HAP-1 (cell line): ENCODE measurements at regions not wholly inside any gene's neighbourhood (a gene's known extent, or its start where the extent isn't known, plus 50 kb on each side); places are given as distances from the start of the nearest gene placed in this dataset.
"Not testable (repeated sequence)": the region's sequence is repeated elsewhere in the genome, so short reads cannot be mapped to it uniquely, and the experiment has no call there.

ENCODE experiments used
- DNase-seq, 2 experiments: peaks; one replicate each; pipeline ENCODE4 v3.0.0-alpha.2; 2016 to 2020; ENCODE audit warnings: low spot score in 2 of 2
- H3K27me3 ChIP-seq: fragments of 250-450 bp; sonication (Bioruptor Pico); 2 replicates; pipeline ENCODE4 v1.5.1; 2020; ENCODE audit warnings: low read depth, mild to moderate bottlenecking, moderate library complexity
- H3K36me3 ChIP-seq: fragments of 250-450 bp; sonication (Bioruptor Pico); replicated peaks from 2 replicates; pipeline ENCODE4 v1.5.1; 2020; ENCODE audit warnings: mild to moderate bottlenecking
- H3K4me1 ChIP-seq: fragments of 250-450 bp; sonication (Bioruptor Pico); 2 replicates; pipeline ENCODE4 v1.5.1; 2020; ENCODE audit warnings: mild to moderate bottlenecking
- H3K4me3 ChIP-seq: fragments of 250-450 bp; sonication (Bioruptor Pico); 2 replicates; pipeline ENCODE4 v1.5.1; 2020; ENCODE audit warnings: mild to moderate bottlenecking, moderate library complexity
- H3K9me3 ChIP-seq: fragments of 250-450 bp; sonication (Bioruptor Pico); 2 replicates; pipeline ENCODE4 v1.5.1; 2020; ENCODE audit warnings: mild to moderate bottlenecking, moderate library complexity
- in situ Hi-C: fragments of 300-500 bp; cut with MboI; formaldehyde crosslinking; loops from 3 replicates; pipeline ENCODE4 v1.14.3; 2020; ENCODE audit warnings: low sequenced_read_pairs, inconsistent platforms, mixed read lengths

DNA sequence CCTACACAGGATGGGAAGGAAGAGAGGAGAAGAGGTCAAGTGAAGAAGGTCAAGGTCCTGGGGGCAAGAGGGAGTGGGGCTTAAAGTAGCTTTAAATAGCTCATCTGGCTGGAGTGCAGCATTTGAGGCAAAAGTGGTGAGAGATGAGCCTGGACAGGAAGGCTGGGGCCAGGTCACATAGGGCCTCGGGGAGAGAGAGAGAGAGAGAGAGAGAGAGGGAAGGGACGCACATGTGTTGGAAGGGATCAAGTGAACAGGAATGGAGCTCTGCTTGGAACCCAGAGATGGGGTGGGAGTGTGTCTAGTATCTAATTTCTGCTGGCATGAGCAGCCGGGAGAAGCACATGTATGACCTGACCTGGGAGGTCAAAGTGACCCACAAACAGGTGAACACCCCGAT, 407.5 kb downstream of the MED13L start:
- no peaks in the 10 kb centered on the region for H3K4me1 ChIP-seq
- no peaks in the 10 kb centered on the region for H3K9me3 ChIP-seq
- H3K27me3 ChIP-seq: no peaks in the 10 kb centered on the region
- in situ Hi-C loops: no loop called here
- H3K36me3 ChIP-seq: no peaks in the 10 kb centered on the region
- H3K4me3 ChIP-seq: no peak overlapping the region
- DNase-seq: no peak

DNA sequence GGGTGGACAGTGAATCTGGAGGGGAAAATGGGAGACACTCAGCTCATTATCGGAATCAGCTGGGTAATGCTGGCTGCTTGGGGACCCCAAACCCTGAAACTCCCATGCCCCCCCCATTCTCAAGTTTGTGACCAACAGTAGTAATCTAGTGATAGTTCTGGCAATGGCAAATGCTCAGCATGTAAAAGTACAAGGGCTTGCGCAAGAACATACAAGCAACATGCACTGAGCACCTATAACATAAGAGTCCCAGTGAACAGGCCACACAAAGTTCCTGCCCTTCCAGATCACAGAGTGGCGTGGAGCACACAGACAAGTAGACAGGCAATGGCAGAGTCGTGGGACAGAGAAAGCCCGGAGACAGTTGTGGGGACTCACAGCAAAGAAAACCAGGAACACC, 407.9 kb downstream of the MED13L start:
- H3K9me3 ChIP-seq: no peaks in the 10 kb centered on the region
- in situ Hi-C loops: no loop called here
- no peak for DNase-seq
- H3K36me3 ChIP-seq: no peaks in the 10 kb centered on the region
- H3K4me3 ChIP-seq: no peak overlapping the region
- H3K27me3 ChIP-seq: no peaks in the 10 kb centered on the region
- no peaks in the 10 kb centered on the region for H3K4me1 ChIP-seq

DNA sequence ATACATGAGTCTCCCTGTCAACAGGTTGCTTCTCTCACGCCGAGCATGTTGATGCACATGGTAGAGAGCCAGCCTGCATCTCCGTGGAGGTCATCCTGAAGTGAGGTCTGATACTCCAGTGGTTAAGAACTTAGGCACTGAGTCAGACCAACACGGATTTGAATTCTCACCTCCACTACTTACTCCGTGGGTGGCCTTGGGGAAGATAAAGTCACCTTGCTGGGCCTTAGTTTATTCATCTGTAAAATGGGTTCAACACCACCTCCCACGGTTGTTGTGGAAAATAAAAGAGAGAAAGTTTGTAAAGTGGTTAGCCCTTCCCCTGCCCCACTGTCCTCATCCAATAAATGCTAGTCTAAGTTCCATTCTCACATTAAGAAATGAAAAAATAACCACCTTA, 408.9 kb downstream of the MED13L start:
- no peaks in the 10 kb centered on the region for H3K27me3 ChIP-seq
- H3K9me3 ChIP-seq: no peaks in the 10 kb centered on the region
- H3K36me3 ChIP-seq: no peaks in the 10 kb centered on the region
- no peaks in the 10 kb centered on the region for H3K4me1 ChIP-seq
- no peak for DNase-seq
- in situ Hi-C loops: no loop called here
- H3K4me3 ChIP-seq: no peak overlapping the region

DNA sequence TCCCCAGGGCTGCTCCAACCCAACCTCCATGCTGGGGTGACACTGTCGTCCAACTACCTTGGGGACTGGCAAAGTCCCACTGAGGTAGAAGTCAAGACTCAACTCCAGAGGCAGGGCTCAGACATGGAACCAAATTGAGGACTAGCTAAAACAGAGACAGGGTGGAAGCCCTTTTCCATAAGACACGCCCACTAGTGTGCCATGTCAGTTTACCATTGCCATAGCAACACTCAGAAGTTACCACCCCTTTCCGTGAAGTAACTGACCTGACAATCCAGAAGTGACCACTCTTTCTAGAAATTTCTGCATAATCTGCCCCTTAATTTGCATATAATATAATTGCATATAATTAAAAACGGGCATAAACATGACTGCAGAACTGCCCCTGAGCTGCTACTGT, 409.6 kb downstream of the MED13L start:
- Histone ChIP-seq H3K36me3 (no peaks in the 10 kb centered on the region), H3K4me1 (no peaks in the 10 kb centered on the region), H3K4me3 (no peak overlapping the region), H3K9me3 (no peaks in the 10 kb centered on the region), H3K27me3 (no peaks in the 10 kb centered on the region)
- DNase-seq: no peak
- in situ Hi-C loops: no loop called here

DNA sequence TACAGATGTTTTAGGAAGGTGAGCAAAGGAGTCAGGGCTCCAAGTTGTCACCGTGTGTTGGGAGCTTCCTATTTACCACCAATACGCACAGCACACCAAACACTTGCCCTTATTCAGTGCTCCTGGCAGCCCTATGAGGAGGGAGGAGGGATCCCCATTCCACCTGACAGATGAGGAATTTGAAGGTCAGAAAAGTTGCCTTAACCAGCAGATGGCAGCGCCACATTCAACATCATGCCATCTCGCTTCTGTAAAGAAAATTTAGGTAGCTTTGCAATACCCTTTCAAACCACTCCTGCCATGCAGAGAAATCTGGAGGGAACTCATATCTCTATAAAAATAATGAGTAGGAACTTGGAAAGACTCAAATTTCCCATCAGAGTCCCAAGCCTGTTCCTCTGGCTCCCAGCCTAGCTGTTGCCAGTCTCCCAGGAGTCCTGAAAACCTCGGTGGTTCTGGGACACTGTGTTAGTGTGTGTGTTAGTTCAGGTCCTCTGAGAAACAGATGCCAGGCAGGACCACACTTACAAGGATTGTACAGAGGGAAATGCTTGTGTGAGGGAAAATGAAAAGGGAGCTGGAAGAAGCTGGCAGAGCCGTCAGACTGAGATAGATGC, 410.5 kb downstream of the MED13L start:
- DNase-seq: no peak
- no peaks in the 10 kb centered on the region; the same call in 1 of the 2 replicates for H3K27me3 ChIP-seq
- H3K4me1 ChIP-seq: no peaks in the 10 kb centered on the region
- in situ Hi-C loops: no loop called here
- H3K4me3 ChIP-seq: no peak overlapping the region
- H3K36me3 ChIP-seq: no peaks in the 10 kb centered on the region
- no peaks in the 10 kb centered on the region for H3K9me3 ChIP-seq

DNA sequence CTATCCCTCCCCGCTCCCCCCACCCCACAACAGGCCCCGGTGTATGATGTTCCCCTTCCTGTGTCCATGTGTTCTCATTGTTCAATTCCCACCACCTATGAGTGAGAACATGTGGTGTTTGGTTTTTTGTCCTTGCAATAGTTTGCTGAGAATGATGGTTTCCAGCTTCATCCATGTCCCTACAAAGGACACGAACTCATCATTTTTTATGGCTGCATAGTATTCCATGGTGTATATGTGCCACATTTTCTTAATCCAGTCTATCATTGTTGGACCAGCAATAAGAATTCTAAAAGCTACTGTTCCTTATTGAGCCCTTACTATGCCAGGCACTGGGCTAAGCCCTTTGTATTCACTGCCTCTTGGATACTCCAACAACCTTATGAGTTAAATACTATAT, 411.2 kb downstream of the MED13L start:
- DNase-seq, H3K4me3 ChIP-seq, H3K9me3 ChIP-seq, H3K4me1 ChIP-seq, in situ Hi-C loops, H3K36me3 ChIP-seq, H3K27me3 ChIP-seq: not testable (repeated sequence)

DNA sequence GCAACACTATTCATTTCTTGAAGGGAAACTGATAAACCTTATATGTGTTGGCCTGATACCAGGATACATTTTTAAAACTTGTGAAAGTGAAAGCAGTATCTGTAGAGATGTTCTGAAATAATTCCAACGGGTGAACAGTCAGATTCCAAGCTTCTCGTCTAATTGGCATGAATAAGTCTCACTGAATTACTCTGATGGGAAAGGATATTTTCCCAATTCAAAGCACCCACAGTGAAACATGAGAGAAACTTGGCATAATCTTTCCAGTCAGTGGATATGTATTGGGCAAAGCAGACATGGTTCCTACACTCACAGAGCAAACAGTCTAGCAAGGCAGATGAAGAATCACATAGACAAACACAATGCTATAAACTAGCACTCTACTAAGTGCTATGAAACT, 413.1 kb downstream of the MED13L start:
- peaks cover 13% of the 10 kb centered on the region for H3K27me3 ChIP-seq
- H3K4me3 ChIP-seq: no peak overlapping the region
- H3K36me3 ChIP-seq: no peaks in the 10 kb centered on the region
- in situ Hi-C loops: no loop called here
- no peaks in the 10 kb centered on the region for H3K9me3 ChIP-seq
- no peaks in the 10 kb centered on the region for H3K4me1 ChIP-seq
- DNase-seq: no peak

DNA sequence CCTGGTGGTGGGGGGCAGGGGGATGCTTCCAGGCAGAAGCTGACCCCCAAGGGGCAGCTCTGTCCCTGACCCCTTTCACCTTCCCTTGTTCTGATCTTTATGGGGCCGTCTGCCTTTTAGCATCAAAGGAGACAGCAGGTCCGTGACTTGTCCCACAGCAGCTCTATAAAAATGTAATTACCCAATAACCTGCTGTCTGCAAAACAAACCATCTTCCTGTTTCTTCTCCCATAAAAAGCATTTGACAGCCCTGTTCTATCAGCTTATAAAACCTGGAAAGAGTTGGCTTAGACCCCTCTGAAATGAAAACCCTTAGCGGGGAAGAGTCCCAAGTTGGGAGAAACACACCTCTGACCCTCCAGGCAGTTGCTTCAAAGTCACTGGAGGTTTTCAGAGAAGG, 416.9 kb downstream of the MED13L start:
- Histone ChIP-seq H3K4me3 (no peak overlapping the region), H3K4me1 (no peaks in the 10 kb centered on the region), H3K36me3 (no peaks in the 10 kb centered on the region), H3K27me3 (peaks cover 13% of the 10 kb centered on the region), H3K9me3 (no peaks in the 10 kb centered on the region)
- in situ Hi-C loops: no loop called here
- no peak for DNase-seq

DNA sequence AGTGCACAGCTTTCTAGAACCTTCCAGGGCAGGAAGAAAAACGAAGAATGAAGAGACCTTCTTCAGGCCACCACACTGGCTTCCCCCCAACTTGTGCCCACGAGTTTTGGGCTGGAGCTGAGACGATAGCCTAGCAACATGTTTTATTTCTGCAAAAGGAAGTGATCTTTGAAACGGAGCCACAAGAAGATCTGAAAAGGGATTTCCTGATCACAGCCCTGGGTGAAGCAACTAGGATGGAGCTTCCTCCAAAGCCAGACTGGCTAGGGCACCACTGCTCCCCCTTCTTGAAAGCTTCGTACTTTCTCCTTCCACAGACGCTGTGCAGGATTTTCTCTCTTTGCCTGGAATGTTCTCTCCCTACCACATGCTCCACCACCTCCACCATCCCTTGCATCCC, 418.3 kb downstream of the MED13L start:
- Histone ChIP-seq H3K36me3 (no peaks in the 10 kb centered on the region), H3K27me3 (peaks cover 13% of the 10 kb centered on the region), H3K9me3 (no peaks in the 10 kb centered on the region), H3K4me1 (no peaks in the 10 kb centered on the region), H3K4me3 (no peak overlapping the region)
- in situ Hi-C loops: no loop called here
- no peak for DNase-seq

DNA sequence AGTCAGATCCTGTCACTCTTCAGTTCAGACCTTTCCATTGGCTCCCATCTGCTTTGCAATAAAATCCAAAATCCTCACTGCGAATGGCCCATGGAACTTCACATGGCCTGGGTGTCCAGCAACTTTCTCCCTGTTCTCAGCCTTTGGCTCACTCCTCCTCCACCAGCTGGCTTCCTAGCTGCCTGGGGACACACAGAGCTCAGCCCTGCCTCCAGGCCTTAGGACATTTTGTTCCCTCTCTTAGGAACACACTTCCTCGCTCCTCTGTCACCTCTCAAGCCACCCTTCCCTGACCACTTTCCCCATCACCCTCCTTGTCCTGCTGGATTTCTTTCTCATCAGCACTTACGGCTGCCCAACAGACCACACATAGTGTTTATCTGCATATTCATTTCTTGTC, 419.6 kb downstream of the MED13L start:
- Histone ChIP-seq H3K4me1 (no peaks in the 10 kb centered on the region), H3K27me3 (peaks cover 13% of the 10 kb centered on the region), H3K36me3 (no peaks in the 10 kb centered on the region), H3K4me3 (no peak overlapping the region), H3K9me3 (no peaks in the 10 kb centered on the region)
- DNase-seq: no peak
- in situ Hi-C loops: no loop called here

DNA sequence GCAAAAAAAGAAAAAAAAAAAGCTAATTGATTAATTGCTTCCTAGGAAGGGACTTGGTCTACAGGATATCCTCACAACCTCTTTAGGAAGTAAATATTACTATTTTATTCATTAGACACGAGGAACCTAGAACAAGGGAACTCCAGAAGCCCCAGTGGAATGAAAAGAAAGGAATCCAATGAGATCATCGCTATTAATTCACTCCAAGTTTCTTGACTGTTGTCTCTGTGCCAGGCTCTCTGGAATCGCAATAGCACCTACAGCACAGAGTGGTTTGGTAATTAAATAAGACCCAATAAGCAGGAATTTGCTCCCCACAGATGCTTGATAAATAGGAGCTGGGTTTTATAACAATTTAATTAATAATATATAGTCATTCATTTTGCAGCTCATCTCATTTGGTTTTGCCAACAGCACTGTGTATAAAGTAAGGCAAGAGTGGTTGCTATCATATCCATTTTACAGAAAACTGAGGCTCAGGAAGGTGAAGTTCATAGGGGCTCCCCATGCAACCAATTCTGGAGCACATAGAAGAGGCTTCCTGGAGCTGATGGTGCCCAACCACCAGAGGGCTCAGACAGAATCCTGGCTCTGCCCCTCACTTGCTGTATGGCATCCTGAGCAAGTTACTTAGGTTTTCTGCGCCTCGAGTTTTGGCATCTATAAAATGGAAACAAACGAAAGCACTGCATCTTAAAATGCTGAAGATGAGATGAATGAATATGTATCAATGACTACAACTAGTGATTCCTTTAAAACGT, 420.2 kb downstream of the MED13L start:
- Histone ChIP-seq H3K36me3 (no peaks in the 10 kb centered on the region), H3K9me3 (no peaks in the 10 kb centered on the region), H3K27me3 (peaks cover 13% of the 10 kb centered on the region), H3K4me1 (no peaks in the 10 kb centered on the region), H3K4me3 (no peak overlapping the region)
- in situ Hi-C loops: no loop called here
- no peak for DNase-seq

DNA sequence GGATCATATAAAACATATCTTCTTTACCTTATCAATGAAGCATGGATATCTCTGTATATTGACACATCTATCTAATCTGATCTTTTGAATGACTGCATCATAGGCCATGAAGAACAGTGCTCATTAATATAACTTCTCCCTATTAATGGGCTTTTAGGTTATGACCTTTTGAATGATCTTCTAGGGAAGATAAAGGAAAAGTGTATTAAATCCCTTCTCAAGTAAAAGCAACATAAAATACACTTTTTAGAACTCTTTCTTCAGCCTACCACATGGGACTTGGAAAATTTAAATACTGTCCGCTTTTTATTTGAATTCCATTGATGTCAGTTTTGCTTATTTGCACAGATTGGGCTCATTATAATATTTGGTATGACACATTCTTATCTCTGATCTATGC, 425.4 kb downstream of the MED13L start:
- no peaks in the 10 kb centered on the region for H3K4me1 ChIP-seq
- no peaks in the 10 kb centered on the region for H3K27me3 ChIP-seq
- no peak overlapping the region for H3K4me3 ChIP-seq
- in situ Hi-C loops: no loop called here
- H3K9me3 ChIP-seq: no peaks in the 10 kb centered on the region
- no peak for DNase-seq
- no peaks in the 10 kb centered on the region for H3K36me3 ChIP-seq

DNA sequence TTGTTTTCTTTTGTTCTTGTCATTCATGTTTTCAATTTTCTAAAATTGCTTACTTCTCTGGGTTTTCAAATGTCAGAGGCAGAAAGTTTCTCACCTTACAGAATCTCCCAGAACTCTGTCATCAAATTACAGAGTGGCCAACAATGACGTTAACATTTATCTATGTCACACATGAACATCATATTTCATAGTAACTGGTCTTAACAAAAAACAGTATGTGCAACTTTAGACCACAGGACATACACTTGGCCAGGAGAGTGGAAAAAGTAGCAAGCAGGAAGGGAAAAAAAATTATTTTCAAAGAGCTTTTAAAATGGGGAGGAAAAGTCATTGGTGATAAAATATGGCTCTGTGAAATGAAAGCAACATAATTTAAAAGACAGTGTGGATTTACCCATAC, 426.5 kb downstream of the MED13L start:
- H3K9me3 ChIP-seq: no peaks in the 10 kb centered on the region
- no peak for DNase-seq
- no peaks in the 10 kb centered on the region for H3K36me3 ChIP-seq
- H3K27me3 ChIP-seq: no peaks in the 10 kb centered on the region
- H3K4me3 ChIP-seq: no peak overlapping the region
- in situ Hi-C loops: no loop called here
- H3K4me1 ChIP-seq: no peaks in the 10 kb centered on the region

DNA sequence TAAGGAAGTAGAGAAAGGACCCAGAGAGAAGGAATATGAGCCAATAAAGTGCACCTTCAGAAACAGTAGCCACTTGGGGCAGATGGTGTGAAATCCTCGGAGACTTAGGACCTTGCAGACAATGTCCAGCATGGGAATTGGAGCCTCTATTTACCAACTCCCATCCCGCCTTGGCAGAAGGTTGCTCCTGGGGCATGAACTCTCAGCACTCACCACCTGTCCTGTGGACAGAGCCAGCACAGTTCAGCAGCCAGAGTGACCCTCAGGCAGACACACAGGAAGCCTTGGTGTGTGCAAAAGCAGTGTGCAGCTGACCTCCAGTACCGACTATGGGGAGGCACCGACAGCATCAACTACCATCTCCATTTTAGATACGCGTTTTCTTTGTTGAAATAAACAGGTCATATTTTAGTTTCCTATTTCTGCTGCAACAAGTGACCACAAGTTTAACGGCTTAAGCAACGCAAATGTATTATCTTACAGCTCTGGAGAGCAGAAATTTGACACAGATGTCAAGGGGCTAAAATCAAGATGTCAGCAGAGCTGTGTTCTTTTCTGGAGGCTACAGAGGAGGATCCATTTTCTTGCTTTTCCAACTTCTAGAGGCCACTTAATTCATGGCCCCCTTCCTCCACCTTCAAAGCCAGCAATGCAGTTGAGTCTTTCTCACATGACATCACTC, 428.1 kb downstream of the MED13L start:
- Histone ChIP-seq H3K4me3 (no peak overlapping the region), H3K9me3 (no peaks in the 10 kb centered on the region), H3K36me3 (no peaks in the 10 kb centered on the region), H3K27me3 (no peaks in the 10 kb centered on the region), H3K4me1 (no peaks in the 10 kb centered on the region)
- in situ Hi-C loops: no loop called here
- DNase-seq: no peak
